ENCODE measurements at regions not wholly inside any gene's neighbourhood (a gene's known extent, or its start where the extent isn't known, plus 50 kb on each side); places are given as distances from the start of the nearest gene placed in this dataset.

GRCh38 chr9:18194316-18194715, 279.6 kb upstream of the ADAMTSL1 start:
- no peak overlapping the region for H2AFZ ChIP-seq (ENCODE audit: low read depth, low read length)
- no peaks in the 10 kb centered on the region for H3K36me3 ChIP-seq (ENCODE audit: control insufficient read depth, insufficient read depth, low read length)
- ChIA-PET CTCF (ENCODE audit: low intra/inter-chr PET ratio) (no interaction called here), POLR2A (no interaction called here)
- H3K9me1 ChIP-seq (ENCODE audit: control insufficient read depth, insufficient read depth, low read length): no peaks in the 10 kb centered on the region
- ATAC-seq (no peak), DNase-seq (ENCODE audit: extremely low read depth in 1 of 4, low spot score in 3 of 4) (no peak), FAIRE-seq (no peak)
- H3K9ac ChIP-seq (ENCODE audit: insufficient read depth in 1 of 2, low read depth in 2 of 2, low read length in 2 of 2): no peak overlapping the region
- no peaks in the 10 kb centered on the region for H3K27me3 ChIP-seq (ENCODE audit: control insufficient read depth in 2 of 2, insufficient read depth in 2 of 2, low read length in 2 of 2)
- no peaks in the 10 kb centered on the region; the same call in 1 of the 2 replicates for H3K9me3 ChIP-seq (replicated peaks; ENCODE audit: control insufficient read depth, insufficient read depth, low read depth, low read length)
- in situ Hi-C loops (cut with MboI) (no loop called here), intact Hi-C loops (cut with micrococcal nuclease) (no loop called here)
- no peak overlapping the region for H3K27ac ChIP-seq (ENCODE audit: extremely low read depth, low read depth, low read length)
- no peaks in the 10 kb centered on the region for H3K79me2 ChIP-seq (ENCODE audit: control insufficient read depth, insufficient read depth, low read length)
- TF ChIP-seq ZFPM2 (CRISPR knock-in tag; IDR thresholded peaks at IDR 0.05) (no peak), RHOXF2B (CRISPR knock-in tag; conservative IDR thresholded peaks at IDR 0.05) (no peak), IFI16 (CRISPR knock-in tag; IDR thresholded peaks at IDR 0.05) (no peak), GTF2F1 (IDR thresholded peaks at IDR 0.05; ENCODE audit: low read depth, low read length) (no peak), FOS (IDR thresholded peaks at IDR 0.05; ENCODE audit: extremely low read depth, insufficient read length) (no peak), CSDE1 (IDR thresholded peaks at IDR 0.05) (no peak)
- TF ChIP-seq, protein P1, sequence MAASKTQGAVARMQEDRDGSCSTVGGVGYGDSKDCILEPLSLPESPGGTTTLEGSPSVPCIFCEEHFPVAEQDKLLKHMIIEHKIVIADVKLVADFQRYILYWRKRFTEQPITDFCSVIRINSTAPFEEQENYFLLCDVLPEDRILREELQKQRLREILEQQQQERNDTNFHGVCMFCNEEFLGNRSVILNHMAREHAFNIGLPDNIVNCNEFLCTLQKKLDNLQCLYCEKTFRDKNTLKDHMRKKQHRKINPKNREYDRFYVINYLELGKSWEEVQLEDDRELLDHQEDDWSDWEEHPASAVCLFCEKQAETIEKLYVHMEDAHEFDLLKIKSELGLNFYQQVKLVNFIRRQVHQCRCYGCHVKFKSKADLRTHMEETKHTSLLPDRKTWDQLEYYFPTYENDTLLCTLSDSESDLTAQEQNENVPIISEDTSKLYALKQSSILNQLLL (CRISPR knock-in tag; IDR thresholded peaks at IDR 0.05; ENCODE audit: borderline replicate concordance): no peak
- no TSS peak for BruUV-seq (replicated peaks)
- no peak overlapping the region for H3K4me2 ChIP-seq (ENCODE audit: insufficient read depth, low read length)
- no peaks in the 10 kb centered on the region for H3K4me1 ChIP-seq (replicated peaks in 1 of 2; ENCODE audit: control insufficient read depth in 2 of 2, insufficient read depth in 2 of 2, low read length in 2 of 2)
- WGBS (ENCODE audit: insufficient coverage, low coverage, missing lambda C conversion rate): 0% methylated on average over 3 of the region's 3 CpGs
- H4K20me1 ChIP-seq (replicated peaks; ENCODE audit: control insufficient read depth, insufficient read depth, low read length): no peaks in the 10 kb centered on the region
- H3K4me3 ChIP-seq: no peak overlapping the region

Data from K562 (cell line).